A204.1 (cell line): ENCODE measurements at regions not wholly inside any gene's neighbourhood (a gene's known extent, or its start where the extent isn't known, plus 50 kb on each side); places are given as distances from the start of the nearest gene placed in this dataset.
"Not testable (repeated sequence)": the region's sequence is repeated elsewhere in the genome, so short reads cannot be mapped to it uniquely, and the experiment has no call there.

ENCODE experiments used
- FAIRE-seq: peaks from 2 replicates; lab custom pipeline; 2012; peaks lifted over from hg19 to GRCh38; lab: Jason Lieb, UNC

DNA sequence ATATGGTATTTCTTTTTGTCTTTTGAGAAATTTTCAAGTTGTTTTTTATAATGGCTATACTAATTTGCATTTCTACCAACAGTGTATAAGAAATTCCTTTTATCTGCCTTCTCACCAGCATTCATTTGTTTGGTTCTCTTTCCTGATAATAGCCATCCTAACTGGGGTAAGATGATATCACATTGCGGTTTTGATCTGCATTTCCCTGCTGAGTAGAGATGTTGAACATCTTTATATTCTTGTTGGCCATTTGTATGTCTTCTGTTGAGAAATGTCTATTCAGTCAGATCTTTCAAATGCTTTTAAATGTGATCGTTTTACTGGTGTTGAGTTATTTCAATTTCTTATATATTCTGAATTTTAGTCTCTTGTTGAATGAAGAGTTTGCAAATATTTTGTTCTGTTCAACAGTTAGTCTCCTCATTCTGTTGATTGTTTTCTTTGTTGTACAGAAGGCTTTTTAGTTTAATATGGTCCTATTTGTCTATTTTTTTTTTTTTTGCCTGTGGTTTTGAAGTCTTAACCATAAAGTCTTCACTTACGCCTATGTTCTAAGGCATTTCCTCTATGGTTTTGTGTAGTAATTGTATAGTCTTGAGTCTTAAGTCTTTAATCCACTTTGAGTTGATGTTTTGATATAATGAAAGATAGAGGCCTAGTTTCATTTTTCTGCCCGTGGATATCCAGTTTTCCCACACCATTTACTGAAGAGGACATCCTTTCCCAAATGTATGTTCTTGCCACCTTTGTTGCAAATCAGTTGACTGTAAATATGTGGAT is 1566.9 kb downstream of the STIM2 start:
- FAIRE-seq = no peak

DNA sequence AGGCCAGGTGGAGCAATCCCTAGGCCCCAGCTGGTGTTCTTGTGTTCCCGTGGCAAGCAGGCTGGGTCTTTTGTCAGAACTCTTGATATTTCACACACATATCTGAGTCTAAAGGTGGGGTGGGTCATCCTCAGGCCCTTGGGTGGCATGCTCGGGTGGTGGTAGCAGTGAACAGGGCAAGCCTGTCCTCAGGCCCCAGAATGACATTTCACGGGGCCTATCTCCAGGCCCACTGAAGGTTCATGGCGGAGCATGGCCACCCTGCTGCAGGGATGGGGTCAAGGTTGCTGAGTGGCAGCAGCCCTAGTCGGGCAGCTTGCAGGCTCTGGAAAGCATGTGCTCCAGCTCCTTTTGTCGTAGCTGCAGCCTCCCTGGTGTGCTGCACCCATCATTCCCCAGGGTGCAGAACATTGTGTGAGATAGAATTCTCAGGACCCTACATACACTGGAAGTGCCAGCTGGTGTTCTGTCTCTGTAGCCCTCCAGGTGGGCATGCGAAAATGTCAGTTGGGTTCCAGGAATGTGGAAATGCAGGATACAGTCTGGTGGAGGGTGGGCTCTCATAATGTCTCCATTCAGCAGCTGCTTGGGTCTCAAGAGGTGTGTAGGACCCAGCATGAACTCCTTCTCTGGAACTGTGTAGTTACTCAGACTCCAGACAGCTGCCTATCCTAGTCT is 1571.8 kb downstream of the STIM2 start:
- no peak for FAIRE-seq

DNA sequence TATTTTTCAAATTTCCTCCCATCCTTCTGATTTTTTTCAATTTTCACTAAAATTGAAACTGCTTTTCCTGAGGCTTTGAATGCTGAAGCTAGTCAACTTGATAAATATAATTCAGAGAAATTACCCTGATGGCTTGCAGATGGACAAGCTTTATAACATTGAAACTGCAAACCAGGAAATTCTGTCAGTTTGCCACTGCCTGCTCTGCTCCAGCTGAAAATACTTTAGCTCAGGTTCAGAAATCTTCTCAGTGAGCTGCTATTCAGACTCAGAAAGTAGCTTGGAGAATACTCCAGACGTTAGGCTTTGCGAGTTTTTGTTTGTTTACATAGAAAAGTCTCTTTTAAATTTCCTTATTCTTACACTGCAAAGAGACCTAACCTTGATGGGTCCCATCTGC is 1574.7 kb downstream of the STIM2 start:
- no peak for FAIRE-seq

DNA sequence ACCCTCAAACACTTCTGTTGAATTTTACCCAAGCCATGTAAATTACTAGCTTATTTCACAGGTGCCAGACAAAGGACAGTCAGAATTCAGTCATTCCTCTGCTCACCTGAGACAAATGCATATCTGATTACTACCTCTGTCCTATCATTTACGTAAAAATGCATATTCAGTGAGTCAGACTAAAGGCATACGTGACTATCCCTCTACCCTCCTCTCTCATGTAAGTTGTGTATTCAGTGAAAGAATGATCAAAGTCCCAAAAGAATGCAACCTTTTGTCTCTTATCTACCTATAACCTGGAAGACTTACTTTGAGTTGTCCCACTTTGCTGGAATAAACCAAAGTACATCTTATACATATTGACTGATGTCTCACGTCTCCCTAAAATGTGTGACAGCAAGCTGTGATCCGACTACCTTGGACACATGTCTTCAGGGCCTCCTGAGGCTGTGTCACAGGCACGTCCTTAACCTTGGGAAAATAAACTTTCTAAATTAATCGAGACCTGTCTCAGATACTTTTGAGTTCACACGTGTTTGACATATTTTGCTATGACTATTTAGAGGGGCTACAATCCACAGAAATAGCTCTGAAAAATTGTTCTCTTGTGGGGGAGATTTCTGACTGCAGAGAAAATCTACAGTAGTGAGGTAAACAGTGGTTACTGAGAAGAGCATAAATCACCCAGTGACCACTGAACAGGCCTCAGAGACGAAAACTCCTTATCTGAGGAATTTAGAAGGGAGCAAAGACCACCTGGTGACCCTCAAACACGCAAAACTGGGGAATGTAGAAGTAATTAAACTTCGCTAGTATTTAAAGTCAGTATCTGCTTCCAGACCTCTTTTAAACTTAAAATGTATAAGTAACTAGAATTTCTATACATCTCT is 1575.8 kb downstream of the STIM2 start:
- FAIRE-seq = no peak

DNA sequence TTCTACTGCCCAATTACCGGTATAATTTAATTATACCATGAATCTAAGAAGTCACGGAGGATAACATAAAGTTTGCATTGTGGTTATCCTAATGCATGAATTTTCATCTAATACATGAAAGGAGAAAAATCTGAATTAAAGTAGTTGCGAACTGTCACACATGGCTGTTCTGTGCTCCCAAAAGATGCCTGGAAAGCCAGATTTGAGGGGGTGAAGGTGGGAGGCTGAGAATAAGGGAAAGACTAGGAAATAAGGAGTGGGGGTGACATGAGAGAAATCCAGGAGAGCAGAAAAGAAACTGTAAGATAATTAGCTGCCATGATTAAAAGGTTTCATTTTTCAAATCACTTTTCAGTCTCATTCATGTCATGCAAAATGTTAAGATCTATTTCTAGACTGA is 1582.7 kb downstream of the STIM2 start:
- FAIRE-seq = no peak

DNA sequence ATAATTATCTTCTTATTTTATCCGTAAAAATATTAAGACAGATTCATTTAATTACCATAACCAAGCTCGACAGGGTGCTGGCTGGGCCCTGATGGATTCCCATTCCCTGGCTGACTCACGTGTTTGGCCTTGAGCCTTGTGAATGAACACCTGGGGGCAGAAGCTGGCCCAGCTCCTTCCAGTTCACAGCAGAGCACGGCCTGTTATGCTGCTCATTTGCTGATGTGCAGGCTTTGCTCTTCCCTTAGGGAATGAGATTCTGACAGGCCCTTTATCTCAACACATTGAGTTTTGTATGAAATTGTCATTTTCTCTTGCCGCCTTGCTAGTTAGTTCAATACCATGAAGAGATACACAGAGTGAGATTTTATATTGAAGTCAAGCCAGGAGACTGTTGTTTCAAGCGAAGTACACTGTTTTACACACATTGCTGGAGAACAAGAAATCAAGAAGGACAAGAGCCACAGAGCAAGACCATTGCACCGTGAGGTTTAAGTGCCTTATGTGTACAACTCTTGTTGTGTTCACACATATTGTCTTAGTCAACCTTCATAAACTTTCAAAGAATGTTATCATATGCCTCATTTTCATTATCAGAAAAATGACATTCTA is 1583.3 kb downstream of the STIM2 start:
- no peak for FAIRE-seq

DNA sequence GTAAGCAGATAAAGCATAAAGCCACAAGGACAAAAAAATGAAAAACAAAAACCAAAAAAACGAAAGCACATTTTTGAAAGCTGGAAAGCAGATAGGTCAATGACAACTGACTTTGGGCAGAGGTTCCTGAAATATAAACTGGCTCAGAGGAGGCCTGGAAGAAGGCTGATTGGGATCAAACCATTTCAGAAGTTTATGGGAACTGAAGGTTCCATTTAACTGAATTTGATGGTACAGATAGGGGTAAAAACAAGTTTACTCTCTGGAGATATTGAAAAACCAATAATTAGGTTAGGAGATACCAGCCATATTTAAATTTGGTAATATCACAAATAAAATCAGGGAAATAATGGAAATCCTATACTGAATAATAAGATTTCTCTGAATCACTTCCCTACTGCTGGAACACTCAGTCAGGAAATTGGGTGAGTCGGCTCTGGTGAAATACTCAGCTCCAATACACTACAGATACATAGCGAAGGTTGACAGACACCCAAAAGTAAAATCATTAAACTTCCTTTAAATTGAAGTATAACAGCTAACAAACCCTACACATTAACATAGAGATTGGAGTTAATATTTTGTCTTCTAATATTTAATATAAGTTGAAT is 1584.3 kb downstream of the STIM2 start:
- no peak for FAIRE-seq

DNA sequence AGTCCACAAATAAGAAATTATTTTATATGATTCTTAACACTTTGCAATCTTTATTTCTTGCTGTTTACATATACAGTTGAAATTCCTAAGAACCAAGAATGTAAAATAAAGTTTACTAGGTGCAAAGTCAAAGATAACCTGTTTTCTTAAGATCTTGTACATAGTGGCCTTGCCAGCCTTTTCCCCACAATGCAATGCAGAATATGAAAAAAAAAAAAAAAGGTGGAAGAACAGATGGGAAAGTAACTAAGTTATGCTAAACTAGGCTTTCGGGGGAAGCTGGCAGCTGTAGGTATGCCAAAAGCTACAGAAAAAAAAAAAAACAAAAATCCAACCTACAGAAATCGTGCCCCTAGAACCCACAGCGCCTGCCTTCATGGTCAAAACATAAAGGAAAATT is 1588.4 kb downstream of the STIM2 start:
- FAIRE-seq = no peak

DNA sequence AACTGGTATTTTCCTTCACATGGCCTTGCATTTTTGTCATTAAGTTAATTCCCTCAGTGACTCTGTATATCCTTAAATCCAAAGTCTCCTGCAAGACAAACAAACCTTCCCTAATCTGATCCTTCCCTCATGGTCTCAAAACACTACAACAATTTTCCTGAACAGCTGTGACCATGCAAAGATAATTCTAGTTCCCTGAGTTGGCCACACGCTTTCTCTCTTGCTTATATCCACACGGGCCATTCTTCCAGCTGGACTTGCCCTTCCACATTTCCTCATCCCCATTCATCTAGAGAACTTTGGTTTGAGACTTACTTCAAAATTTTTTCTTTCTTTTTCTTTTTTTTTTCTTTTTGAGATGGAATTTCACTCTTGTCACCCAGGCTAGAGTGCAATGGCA is 1590.7 kb downstream of the STIM2 start:
- no peak for FAIRE-seq

DNA sequence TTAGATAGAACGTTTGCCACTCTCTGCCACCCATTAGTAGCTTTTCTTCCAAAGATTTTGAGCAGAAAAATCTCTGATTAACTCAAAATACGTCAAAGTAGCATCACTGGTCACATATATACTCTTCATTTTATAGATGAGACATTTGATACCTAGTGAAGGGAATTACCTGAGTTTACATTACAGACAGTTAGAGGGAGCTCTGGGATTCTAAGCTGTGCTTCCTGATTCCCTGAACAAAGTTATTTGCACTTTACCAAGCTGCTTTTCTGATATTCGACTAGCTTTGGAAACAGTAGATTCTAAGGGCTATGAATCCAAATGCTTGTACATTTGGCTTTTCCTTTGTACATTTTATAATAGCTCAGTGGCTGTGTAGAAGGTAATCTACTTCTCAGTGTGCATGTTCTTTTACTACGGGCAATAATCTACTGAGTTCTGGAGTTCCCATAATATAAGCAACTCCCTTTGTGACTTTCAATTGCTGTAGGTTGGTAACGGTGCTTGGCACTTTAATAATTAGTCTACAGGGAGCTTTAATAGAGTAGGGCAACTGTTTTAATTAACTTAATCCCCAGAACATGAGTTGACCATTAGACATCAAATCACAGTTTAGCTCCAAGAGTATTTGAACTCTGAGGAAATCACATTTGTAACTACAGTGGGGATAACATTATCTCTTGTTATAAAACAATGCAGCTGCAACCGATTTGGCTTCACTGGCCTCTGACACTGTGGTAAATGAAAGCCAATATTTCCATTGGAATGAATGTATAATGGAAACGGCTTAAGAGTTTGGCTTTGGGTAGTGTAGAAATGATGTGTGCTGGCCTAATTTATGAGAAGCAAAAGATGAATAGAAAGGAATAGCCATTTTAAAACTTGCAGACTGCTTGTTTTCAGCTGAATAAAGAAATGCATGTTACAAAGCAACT is 1602.4 kb downstream of the STIM2 start:
- no peak for FAIRE-seq

DNA sequence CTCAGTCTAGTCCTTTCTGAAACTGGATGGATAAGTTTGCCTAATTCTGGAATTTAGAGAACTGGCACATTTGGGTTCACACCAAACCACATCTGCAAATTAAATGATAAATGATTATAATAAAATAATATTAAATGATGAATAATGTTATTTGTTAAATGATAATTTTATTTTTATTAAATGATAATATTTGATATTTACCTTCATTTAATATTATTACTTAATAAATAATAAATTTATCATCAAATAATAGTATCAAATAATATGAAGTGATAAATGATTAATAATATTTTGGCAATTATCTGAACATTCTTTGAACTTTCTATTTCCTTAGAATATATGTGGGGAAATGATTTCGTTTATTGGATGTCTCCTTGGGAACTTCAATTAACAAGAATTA is 1604.2 kb downstream of the STIM2 start:
- peak; percentile 97 for FAIRE-seq

DNA sequence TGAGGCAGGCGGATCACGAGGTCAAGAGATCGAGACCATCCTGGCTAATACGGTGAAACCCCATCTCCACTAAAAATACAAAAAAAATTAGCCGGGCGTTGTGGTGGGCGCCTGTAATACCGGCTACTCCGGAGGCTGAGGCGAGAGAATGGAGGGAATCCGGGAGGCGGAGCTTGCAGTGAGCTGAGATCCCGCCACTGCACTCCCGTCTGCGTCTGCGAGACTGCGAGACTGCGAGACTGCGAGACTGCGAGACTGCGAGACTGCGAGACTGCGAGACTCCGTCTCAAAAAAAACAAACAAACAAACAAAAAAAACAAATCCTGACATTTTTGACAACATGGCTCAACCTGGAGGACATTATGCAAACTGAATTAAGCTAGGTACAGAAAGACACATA is 1606.2 kb downstream of the STIM2 start:
- FAIRE-seq = not testable (repeated sequence)

DNA sequence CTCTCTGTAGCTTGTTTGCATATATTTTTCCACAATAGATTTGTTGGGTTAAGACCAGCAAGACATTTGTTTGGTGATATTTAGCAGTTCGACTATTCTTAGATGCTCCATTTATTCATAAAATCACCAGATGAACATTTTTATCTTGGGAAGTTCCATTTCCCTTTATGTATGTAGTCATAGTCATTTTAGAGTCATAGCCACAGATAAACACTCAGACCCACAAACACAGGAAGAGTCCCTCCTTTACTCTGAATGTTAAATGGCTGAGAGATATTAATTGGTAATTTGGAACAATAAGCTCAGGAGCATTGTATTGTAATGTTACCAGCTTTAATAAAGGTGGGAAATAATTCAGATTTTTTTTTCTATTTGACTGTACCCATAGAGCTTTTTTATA is 1608.7 kb downstream of the STIM2 start:
- no peak for FAIRE-seq

DNA sequence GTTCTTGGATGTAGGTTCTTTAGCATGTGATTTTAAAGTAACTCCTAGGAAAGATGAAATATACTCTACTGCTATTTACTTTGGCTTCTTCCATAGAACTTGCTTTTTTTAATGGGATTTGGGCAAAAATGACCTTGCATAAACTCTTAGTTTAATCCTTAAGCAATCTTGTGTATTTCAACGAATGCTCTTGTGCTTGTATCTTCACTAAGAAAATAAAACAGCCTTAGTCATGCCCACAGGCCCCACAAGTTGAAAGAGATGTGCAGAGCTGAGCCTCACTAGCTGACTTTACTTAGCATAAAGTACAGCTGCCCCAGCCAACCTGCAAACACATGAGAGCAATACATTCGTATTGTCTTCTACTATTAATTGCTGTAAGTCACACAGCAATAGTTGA is 1609.2 kb downstream of the STIM2 start:
- no peak for FAIRE-seq

DNA sequence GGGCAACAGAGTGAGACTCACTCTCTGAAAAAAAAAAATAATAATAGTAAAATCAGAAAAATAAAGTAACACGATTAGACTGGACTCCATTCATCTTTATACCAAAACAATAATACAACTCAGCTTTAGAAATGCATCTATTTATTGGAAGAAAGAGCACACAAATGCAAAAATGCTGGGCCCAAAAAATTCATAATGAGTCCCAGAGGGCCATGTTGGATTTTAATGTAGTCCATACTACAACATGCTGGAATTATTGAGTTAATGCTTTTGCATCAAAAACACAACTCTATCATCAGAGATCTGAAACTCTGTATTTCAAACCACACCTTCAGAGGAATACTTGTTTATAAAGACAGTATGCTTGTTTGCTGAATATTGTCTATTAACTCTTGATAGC is 1614.7 kb downstream of the STIM2 start:
- no peak for FAIRE-seq

DNA sequence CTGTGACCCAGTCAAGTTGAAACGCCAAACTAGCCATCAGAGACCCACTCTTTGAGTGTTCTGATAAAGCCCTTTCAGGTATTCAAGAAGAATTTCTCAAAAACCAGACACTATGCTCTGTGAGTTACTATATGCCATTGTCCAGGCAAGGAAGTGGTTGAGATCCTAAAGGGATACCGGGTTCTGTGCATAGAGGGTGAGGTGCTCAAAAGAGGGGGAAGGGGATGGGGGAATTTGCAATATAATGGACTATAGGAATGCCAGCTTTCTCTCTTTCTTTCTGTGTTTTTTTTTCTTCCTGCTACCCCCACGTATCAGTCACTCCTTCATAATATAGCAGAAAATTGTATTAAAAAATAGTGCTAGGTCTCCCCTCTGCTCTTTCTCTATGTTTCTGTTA is 1619.0 kb downstream of the STIM2 start:
- FAIRE-seq = no peak

DNA sequence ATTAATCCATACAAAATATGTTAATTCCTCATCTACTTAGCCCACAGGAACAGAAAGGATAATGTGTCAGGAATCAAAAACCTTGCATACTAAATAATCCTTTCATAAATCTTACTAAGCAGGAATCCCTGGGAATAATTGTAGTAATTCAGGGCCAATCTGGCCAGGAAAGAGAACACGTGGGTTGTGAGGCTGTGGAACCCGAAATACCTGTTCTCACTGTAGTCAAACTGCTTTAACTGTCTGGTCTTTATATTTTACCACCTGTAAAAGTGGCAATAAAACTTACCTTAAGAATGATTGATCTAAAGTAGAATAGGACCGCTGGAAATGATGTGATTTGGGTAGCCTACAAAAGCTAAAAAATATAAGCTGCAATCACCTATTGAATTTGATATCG is 1620.9 kb downstream of the STIM2 start:
- FAIRE-seq = no peak

DNA sequence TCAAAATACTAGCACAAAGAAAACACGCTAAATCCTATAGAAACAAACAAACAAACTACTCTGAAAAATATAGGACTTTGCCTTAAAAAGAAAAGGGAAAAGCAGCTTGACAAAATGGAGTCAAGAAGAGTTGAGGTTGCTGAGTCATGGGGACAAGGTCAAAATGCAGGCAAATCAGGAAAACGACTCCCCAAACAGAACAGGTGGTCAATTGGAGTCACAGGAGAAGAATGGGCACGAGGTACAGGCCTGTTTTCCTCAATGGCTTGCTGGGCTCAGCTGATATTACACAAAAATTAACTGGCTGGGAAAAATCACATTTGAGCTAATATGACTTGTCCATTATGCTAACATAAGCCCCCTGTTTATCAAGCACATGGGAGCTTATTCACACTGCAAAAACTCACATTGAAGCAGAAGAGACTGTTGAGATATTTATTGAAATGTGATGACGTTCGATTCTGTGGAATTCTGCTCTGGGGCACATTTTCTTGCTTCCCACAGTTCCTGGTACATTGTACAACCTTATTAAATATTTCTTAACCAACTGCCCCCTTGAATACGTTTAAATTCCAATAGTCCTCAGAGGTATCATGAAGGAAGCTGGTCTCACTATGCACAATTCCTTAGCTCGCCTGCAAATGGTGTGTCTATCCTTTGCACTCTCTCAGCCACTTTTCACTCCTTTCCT is 1622.1 kb downstream of the STIM2 start:
- no peak for FAIRE-seq

DNA sequence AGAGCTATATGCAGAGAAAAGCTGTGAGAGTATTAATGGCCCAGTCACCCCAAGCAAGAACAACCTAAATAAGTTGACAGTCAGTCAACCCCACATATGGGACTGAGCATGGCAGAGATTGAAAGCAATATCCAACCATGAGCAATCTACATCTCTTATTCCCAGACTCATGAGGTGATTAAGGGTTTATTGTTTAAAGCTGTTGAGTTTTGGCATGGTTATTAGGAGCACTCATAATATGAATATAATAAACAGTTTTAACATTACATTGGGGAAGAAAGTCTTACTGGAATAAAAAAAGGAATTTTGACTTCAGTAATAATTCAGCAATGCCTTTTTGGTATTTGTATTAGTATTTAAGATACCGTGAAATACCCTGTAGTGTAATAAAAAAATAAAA is 1627.4 kb downstream of the STIM2 start:
- FAIRE-seq = no peak

DNA sequence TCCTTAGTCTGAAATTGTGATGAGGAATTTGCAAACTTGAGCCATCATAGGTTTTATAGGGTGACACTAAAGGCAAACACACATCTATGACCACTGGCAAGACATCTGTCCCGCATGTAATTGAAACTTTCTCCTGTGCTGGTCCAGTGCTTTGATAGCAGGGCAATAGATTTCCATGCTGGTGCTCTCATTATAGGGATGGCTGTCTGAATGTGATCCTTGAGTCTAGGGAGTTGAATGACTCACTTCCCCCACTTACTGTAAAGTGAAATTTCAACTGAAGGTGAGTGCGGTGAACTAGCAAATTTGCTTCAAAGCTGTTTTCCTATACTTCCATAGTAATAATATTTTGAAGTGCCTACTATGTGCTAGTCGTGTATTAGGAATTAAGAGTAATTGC is 1630.0 kb downstream of the STIM2 start:
- no peak for FAIRE-seq
